GM03348 (cell line): ENCODE measurements at regions not wholly inside any gene's neighbourhood (a gene's known extent, or its start where the extent isn't known, plus 50 kb on each side); places are given as distances from the start of the nearest gene placed in this dataset.

ENCODE experiments used
- DNase-seq: peaks from one replicate; pipeline ENCODE4 v3.0.0; 2012; ENCODE audit warnings: low spot score

DNA sequence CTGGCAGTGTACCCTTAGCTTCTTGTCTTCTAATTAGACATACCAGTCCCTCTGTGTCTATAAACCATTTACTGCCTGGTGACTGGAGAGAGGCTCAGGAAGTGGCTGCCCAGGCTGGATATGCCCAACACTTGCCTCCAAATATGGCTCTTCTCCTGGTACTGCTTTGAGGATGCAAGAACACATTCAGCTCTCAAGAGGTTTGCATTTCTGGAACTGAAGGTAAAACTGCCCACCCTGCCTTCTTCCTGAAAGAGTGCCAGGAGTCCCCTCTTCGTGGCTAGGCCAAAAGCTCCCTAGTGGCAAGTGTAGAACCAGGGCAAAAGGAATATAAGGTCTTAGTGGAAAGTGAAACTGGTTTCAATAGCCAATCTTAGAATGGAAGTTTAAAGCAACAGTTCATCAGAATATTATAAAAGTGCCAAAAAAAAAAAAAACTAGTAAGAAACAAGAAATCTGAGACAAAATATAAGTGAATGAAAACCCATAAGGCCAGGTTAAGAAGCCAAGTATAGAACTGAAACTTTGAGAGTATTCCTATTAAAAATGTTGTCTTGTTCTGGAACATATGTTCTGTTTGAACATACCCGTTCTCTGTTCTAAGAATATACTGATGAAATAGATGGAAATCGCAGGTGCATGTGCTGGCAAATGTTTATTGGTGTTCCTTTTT is 77.2 kb upstream of the CTTNBP2NL start:
- no peak for DNase-seq

DNA sequence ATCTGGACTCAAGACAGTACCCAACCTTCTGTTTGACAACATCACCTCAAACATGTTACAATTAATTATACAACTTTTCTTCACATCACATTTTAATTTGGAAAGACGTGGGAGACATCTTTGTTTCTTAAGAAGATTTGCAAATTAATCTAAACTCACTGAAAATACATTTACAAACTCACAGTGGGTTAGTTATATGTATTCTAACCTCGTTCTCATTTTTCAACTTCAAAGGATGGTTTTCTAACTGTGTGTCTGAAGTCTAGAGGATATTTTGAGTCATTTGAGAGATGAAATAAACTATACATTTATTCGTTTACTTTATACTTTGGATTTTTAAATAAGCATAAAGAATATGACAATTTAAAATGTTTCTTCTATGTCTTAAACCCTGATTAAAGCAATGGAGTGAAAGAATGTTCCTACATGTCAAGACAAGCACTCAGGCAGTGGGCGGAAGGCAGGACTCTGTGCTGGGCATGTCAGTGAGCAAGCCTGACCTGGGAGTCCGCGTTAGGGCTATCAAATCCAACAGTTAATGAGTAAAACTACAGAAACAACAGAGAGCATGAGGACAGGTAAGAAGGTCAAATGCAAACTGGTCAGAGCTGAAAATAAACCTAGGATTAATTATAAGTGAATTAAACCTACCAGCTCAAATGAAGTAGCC is 76.5 kb upstream of the CTTNBP2NL start:
- DNase-seq, result no peak

DNA sequence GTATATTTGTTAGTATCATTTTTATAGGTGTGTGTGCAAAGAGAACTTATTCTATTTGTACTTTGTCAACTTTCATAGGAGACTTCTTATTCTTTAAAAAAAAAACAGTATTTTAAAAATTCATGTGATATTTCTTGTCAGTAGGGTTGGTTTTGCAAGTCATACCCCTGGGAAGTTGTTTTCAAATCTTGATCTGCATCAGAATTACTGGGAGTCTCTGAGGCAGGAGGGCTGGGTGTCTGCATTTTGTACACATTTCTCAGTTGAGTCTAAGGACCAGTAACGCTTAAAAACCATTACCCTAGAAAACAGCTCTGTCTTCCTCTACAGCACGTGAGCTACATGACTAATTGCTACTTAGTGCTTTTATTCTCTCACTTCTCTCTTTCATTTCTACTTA is 76.0 kb upstream of the CTTNBP2NL start:
- DNase-seq, result no peak

DNA sequence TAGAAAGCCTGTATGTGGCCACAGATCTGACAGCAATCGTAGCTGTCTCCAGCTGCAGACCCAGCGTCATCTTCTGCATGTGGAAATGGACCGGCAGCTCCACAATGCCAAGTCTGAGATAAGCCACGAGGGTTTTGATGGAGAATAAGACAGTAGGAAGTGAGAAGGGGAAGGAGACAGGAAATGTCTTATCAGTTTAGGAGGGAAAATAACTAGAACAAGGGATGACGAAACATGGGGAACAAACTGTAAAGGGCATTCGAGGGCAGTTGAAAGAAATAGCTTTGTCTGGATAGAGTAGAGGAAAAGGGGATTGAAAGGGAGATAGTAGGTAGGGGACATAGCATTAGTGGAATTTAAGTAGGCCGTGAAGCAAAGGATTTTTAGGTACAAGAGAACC is 74.0 kb upstream of the CTTNBP2NL start:
- DNase-seq, result no peak

DNA sequence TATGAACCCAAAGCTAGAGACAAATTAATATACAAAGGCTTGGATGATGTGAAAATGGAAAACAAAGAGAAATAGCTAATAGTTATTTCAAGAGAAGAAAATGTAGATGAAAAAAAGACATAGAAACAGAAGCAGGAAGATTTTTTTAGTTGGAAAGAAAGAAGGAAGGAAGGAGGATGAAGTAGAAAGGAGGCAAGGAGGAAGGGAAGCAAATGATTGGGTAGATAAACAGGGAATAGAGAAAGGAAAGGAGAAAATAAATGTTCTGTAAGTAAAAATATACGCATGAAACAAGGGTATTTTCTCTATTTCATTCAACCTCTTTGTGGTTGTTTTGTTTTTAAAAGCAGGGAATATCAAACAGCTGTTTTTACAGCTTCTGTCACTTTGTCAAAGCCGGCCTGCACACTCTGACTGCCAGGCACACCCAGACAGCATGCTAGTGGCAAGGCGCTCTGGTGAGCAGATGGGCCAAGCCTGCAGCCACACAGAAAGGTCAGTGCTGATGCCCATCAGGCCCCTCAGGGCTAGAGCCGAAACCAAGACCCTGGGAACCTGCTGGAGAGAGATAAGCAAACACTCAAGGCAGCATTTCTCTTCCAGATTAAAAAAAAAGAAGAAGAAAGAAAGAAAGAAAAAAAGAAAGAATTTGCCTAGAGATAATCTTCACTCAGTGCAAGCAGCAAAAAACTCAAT is 72.9 kb upstream of the CTTNBP2NL start:
- no peak for DNase-seq

DNA sequence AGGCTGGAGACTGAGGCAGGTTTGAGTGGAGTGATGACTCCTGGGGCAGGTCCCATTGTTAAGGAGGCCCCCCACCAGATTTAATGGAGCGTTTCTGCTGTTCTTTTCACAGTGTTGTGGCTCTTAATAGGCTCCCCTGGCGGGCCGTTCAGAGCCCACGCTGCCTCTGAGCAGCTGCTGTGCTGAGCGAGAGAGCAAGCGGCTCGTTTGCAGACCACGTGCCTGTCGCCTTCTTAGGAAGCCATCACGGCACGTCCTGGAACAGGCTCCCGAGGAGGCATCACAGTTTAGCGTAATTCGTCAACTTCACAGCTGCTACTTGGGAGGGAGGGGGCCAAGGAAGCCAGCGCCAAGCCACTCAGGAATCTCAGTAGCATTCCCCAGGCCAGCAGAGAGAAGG is 70.5 kb upstream of the CTTNBP2NL start:
- DNase-seq, result no peak

DNA sequence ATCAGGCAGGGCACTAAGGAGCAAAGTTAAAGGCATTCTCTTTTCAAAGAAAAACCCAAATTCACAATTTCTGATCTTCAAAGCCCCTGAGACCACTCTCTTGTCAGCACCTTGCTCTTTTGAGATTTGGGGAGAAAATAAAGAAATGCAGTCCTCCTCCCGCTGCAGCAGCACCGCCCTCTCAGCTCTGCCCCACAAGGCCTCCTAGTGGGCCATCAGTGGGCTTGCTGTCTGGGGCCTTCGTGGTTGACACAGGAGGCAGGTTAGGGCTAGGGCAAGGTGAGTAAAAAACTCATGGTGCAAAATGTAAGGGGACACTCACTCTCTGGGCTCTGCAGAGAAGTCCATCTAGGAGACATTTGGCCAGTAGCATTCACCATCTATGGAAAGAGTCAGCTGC is 67.4 kb upstream of the CTTNBP2NL start:
- DNase-seq, result no peak

DNA sequence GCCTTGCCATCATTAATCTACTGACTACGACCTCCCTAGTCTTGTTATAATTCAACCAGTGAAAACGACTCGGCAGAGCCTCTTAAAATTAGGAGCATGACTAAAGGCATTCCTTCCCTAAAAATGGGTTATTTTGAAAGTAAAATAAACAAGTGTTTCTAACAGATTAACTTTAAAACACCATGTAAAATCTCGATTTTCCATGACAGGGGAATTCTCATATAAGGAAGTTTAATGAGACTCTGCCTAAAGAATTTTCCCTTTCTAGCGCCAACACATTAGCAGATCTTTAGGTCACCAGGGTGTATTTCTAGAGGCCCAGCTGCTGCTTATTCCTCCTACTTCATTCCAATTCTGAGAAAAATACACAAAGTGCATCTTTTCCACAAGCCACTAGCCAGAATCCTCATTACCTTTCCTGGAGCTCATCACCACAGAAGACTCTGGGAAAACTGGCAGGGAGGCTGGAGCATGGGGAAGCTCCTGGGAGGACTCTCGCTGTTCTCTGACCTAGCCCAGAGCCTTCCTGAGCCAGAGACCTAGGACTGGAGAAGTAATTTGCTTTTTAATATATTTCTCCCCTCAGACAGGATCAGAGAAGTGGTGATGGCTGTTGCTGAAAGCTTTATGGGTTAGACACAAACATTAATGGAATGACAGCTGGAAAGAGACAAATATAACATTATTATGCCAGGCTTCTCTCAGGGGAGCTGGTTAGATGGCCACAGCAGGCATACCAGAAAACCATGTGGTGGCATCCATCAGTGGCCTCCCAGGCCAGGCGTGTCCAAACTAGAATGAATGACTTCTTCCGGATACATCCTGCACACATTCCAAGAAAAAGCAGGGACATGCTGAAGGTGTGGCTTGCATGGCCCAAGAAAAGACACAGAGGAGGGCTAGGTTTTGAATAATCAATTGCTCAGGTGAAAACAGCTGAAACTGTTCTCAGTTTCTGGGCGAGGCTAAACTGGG is 63.6 kb upstream of the CTTNBP2NL start:
- no peak for DNase-seq

DNA sequence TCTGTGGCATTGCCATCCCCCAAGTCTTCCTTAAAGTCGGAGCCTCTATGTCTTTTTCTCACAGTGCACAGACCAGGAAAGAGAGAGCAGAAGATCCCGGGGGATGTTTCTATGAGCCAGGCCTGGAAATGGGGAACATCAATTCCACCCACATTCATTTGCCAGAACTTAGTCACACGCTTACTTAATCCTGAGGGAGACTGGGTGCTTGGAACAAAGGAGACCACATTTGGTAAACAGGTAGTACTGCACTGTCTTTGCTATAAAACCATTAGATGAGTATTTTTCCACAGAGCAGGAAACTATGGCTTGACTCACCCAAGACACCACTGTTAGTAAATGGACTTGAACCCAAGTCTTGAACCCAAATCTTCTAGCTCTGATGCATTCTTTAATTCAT is 60.7 kb upstream of the CTTNBP2NL start:
- DNase-seq, result peak; percentile 20

DNA sequence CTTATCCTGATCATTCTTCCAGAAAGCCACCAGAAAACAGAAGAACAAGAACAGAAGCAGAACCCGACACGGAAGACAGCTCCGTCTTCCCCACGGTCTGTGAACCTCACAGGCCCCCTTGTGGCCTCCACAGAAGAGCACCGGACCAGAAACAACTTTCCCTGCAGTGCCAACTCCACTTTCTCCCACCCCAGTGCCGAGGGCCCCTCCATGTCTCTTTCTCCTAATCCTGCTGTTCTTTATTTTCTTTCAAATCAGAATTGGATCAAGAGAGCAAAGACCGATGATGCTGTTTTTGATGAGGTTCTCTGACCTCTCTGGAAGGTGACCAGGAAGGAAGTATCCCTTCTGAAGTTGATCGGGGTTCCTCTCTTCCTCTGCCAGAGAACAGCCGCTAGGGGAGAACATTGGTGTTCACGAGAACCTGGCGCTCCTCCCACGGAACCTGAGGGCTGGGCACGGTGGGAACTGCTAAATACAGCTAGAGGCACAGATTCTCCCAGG is 58.9 kb upstream of the CTTNBP2NL start:
- peak; percentile 51 for DNase-seq

DNA sequence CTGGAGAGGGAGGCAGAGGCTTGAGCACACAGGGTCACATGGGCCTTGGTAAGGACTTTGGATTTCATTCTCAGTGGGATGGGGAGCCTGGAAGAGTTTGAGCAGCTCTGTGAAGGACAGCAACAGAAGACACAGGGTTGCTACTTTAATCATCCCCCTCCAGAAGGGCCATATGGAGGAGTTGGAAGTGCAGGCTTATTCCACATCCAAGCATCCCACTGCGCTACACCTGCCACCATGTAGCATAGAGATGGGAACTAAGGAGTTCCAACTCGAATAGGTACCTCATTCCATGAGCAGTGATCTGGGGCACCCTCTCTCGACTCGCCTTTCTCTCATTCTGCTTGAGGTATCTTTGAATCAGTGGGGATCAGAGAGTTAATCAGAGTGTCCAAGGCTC is 54.0 kb upstream of the CTTNBP2NL start:
- no peak for DNase-seq

DNA sequence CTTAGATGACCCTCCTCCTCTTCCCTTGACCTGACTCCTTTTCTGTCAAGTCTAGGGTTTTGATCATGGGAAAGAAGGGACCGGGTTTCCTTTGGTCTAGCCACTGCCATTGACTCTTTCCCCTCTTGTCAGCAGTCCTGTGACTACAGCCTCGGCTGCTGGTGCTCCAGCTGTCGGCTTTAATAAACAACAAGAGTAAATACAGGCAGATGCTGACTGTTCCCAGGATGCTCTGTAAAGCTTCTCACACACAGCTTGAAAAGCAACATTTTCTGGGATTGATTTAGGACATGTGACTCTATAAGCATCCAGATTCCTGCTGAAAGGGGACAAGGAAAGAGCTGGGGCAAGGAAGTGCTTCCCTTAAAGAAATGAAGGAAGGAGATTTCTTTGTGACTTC is 53.5 kb upstream of the CTTNBP2NL start:
- no peak for DNase-seq

DNA sequence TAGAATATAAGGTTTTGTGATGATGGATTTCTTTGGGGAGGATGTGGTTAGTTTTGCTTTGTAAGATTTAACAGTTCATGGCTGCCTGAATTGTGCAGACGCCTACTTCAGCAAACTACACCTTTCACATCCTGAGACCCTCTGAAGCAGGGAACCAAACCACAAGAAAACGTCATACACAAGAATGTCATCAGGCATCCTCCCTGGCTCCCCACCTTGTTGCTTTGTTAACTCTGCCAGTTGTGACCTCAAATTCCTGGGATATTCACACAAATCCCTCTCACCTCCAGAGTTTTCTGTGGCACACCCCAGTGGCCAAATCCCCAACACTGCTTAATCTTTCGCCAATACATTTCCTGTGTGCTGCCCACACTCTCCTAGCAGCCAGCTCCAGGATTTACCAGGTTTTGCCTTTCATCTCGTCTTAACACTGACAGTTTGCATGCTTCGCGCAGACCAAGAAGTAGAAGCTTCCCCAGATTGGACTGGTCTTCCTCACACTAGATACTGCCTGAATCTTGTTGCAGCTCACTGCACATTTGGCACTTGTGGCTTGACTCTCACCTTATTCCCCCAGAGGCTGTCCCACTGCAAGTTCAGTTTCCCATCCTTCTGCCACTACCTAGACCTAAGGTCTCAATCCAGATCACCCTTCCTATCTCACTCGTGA is 51.1 kb upstream of the CTTNBP2NL start:
- no peak for DNase-seq
